GM18508 (cell line): ENCODE measurements at regions not wholly inside any gene's neighbourhood (a gene's known extent, or its start where the extent isn't known, plus 50 kb on each side); places are given as distances from the start of the nearest gene placed in this dataset.

Experiments used
- ATAC-seq: cut with Tn5 transposase; IDR thresholded peaks from one replicate; pipeline ENCODE4 v1.9.1; 2021; ENCODE audit warnings: moderate number of reproducible peaks; ENCODE audit not compliant: insufficient read depth, unreplicated experiment

- no peak for ATAC-seq
Measured at GRCh38 chr9:1320051-1320557, 269.9 kb downstream of the DMRT2 start.

DNA sequence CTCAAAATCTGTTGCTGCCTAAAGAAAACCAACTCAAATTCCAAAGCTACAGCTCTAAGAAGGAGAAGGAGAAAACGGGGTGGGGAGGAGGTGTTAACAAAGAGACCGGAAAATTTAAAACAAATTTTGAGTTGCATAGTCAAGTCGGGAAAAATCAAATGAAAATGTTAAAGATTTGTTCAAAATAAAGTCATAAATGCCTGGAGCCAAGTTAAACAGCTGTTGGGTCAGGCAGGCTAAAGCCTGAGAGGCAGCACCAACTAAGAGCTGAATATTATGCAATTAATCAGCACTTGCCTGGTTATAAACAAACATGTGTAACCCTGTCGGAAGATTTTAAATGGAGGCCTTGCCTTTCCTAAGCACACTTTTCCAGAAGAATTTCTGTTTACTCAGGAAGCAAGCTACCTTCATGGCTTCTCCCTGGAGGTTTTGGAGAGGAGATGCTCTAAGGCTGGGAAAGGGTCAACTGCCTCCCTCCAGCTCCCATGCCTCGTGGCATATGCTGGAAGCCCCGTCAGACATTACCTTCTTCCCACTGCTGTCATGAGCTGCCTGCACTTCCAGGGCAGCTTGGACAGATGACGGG lies 270.5 kb downstream of the DMRT2 start:
- ATAC-seq = no peak

GRCh38 chr9:1327467-1327866 lies 277.3 kb downstream of the DMRT2 start:
- no peak for ATAC-seq

DNA sequence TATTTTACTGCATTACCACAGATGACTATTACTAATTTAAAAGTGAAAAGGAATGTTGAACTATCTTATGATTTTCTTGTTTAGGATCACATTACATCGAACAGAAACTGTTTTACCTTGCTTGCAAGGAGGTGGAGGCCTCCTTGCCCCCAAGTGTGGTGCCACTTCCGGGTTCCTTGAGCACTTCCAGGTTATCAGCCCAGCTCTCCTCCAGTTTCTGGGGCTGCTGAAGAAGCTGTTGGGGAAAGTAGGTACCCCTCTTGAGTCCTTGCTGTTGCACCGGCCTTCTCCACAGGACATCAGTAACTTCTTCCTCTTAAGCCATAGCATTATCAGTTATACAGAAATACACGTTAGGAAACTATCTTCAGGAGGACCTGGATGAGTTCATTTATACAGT lies 278.2 kb downstream of the DMRT2 start:
- no peak for ATAC-seq

GRCh38 chr9:1331546-1332038 lies 281.4 kb downstream of the DMRT2 start:
- ATAC-seq = no peak

DNA sequence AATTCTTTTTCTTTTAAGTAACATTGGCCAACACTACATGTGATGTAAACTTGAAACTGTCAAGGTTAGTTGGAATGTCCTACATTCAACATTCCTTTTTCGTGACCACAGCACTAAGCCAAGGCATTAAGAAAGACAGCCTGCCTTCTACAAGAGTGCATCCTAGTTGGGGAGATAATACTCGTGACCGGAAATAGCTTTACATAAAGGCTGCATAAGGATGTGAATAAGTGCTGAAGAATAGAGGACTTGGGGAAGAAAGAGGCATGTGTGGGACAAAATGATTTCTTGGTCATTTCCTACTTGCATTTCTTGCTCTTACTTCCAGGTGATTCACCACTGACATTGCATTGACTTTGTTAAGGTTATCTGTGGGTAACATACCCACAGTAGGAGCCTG lies 282.0 kb downstream of the DMRT2 start:
- no peak for ATAC-seq

DNA sequence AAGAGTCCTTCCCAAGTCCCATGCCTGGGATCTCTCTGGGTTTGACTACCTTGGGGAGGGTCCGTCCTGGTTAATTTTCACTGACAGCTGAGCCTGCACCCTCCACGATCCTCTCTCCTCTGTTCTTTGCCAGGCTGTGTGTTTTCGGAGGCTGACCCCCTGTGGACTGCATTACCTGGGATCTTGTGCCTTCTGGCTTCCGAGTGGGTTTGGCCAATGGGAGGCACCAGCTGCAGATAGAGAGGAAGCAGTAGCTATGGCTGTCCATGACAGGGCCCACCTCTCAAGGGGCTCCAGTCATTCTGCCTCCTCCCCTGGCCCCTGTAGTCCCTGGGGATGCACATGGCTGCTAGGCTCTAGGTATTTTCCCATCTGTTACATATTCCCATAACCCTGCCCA lies 285.0 kb downstream of the DMRT2 start:
- no peak for ATAC-seq

DNA sequence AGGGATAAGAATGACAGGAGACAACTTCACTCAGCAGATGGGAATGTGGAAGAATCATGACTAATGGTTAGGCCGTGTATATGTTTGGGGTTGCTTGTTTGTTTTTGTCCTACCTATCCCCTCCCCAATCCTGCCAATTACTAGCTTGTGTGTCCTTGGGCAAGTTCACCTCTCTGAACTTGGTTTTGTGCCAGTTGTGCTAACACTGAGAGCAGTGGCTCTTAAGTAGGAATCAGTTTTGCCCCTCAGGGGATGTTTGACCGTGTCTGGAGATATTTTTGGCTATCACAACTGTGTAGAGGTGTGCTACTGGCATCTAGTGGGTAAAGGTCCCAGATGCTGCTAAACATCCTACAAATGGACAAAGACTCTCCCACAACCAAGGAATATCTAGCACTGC lies 287.0 kb downstream of the DMRT2 start:
- ATAC-seq = no peak

DNA sequence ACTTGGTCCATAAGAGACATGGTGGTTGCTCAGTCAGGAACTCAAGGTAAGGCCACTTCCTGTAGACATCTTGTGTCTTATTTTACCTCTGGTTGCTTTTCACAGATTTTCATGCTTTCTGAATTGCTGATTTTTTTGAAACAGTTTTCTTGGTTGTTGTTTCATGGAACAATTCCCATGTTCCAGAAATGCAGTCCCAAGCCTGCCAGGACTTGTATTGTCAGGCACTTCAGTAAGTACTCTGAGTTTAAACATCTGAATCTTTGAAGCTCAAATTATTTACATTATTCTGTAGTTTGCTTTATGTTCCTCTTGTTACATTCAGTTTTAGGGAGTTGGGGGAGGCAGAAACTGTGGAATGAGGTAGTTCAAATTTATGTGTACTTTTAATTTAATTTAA lies 290.2 kb downstream of the DMRT2 start:
- ATAC-seq = no peak

- ATAC-seq = no peak
Measured at GRCh38 chr9:1353291-1353690, 303.1 kb downstream of the DMRT2 start.

DNA sequence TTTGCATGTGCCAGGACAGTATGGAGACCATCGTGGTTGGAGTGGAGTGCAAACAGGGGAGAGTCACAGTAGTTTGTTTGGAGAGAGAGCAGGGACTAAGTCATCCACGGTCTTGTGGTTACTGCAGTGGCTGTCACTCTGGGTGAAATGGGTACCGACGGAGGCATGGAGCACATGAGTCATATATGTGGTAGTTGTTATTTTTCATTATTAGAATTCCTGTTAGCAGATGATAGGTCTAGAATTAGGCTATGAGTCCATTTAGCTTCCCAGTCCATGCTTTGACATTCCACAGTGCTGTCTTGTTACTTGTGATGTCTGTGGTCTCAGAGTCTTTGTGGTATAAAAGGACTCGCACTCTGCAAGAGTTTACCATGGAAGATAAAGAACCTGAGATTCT lies 303.9 kb downstream of the DMRT2 start:
- ATAC-seq = no peak

- ATAC-seq = no peak
Measured at GRCh38 chr9:1354606-1355005, 304.4 kb downstream of the DMRT2 start.

- no peak for ATAC-seq
Measured at GRCh38 chr9:1355656-1356055, 305.5 kb downstream of the DMRT2 start.

- ATAC-seq = no peak
Measured at GRCh38 chr9:1362845-1363244, 312.7 kb downstream of the DMRT2 start.

DNA sequence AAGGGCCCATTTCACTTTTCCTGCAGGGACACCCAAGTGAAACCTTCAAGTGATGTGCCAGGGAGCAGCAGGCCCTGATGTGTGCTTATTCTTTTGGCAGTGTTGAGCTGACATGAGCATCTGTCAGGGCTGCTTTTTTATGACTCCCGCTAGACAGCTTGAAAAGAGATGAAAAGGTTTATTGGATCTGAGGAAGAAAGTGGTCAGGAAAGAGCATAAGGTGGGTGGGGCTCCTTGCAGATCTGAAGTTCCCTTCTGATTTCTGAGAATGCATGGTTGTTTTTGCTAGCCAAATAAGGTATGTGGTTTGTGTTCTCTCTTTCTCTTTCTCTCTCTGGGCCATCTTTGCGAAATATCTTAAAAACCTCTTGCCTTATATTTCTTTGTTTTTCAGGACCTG lies 316.1 kb downstream of the DMRT2 start:
- no peak for ATAC-seq

GRCh38 chr9:1369297-1369696 lies 319.1 kb downstream of the DMRT2 start:
- no peak for ATAC-seq

- ATAC-seq = no peak
Measured at GRCh38 chr9:1373445-1373844, 323.3 kb downstream of the DMRT2 start.

- no peak for ATAC-seq
Measured at GRCh38 chr9:1383899-1384455, 333.8 kb downstream of the DMRT2 start.

GRCh38 chr9:1384816-1385215 lies 334.7 kb downstream of the DMRT2 start:
- ATAC-seq = no peak

DNA sequence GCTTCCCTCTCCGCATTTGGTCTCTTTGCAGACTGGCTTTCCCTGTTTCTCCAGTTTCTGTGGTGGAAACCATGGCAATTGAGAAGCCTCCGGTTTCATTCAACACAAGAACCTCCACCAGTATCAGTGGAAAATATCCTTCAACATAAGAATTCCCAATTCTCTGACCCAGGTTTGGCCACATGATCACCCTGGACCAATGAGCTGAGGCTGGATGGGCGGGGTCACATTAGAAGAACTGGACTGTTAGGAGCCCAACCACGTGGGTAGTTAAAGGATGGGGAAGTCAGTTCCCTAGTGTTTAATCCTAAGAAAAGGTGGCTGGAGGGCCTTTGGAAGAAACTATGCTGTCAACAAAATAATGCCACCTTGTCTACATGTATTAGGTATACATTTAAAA lies 336.3 kb downstream of the DMRT2 start:
- ATAC-seq = no peak

GRCh38 chr9:1388216-1388615 lies 338.1 kb downstream of the DMRT2 start:
- ATAC-seq = no peak

GRCh38 chr9:1400983-1401382 lies 350.8 kb downstream of the DMRT2 start:
- no peak for ATAC-seq
